K562 (cell line): ENCODE measurements at regions not wholly inside any gene's neighbourhood (a gene's known extent, or its start where the extent isn't known, plus 50 kb on each side); places are given as distances from the start of the nearest gene placed in this dataset.

Experiments used
- ATAC-seq: fragments of 200-7000 bp; cut with Tn5 transposase; 3 replicates; pipeline ENCODE4 v1.9.1; 2020; ENCODE audit warnings: moderate library complexity
- BruUV-seq: library from RNA; stranded (reverse); fragments of 400-500 nt; replicated peaks from 2 replicates; lab custom pipeline; 2021; lab: Mats Ljungman, UMichigan
- CTCF ChIA-PET: fragments of 300-600 bp; formaldehyde crosslinking; extraction: SDS; loops from one replicate; lab custom pipeline; 2021; ENCODE audit warnings: low intra/inter-chr PET ratio; lab: Yijun Ruan, JAX
- POLR2A ChIA-PET: fragments of 300-600, 350-650 bp; sonication (Branson Sonifier 250); formaldehyde crosslinking; extraction: SDS; loops from one replicate; lab custom pipeline; 2021; ENCODE audit warnings: antibody characterized with exemption, inconsistent platforms; lab: Yijun Ruan, JAX
- DNase-seq, 4 experiments: peaks; one replicate each; pipeline versions ENCODE4 v3.0.0 to v3.0.0-alpha.2; 2011 to 2018; ENCODE audit warnings: low spot score in 3 of 4, mixed read lengths in 3 of 4; ENCODE audit errors: extremely low read depth in 1 of 4
- FAIRE-seq: peaks from 2 replicates; lab custom pipeline; 2011; peaks lifted over from hg19 to GRCh38; lab: Jason Lieb, UNC
- H2AFZ ChIP-seq: 2 replicates; pipeline ENCODE4 v1.6.0; 2011; ENCODE audit warnings: low read depth, low read length, control low read depth, inconsistent platforms
- H3K27ac ChIP-seq: fragments of 200-600 bp; 3 replicates; pipeline ENCODE4 v1.8.0; 2011; ENCODE audit warnings: low read depth, mild to moderate bottlenecking, control low read depth, inconsistent platforms, low read length, moderate library complexity, mixed read lengths; ENCODE audit errors: extremely low read depth
- H3K27me3 ChIP-seq, 2 experiments: fragments of 300-600 bp in 1 of 2; 2 replicates in 1 of 2; 3 replicates in 1 of 2; pipeline versions ENCODE4 v1.6.0 to v1.8.0; 2011; ENCODE audit warnings: inconsistent platforms in 2 of 2, low read length in 2 of 2, mild to moderate bottlenecking in 1 of 2, mixed read lengths in 1 of 2, moderate library complexity in 1 of 2; ENCODE audit not compliant: control insufficient read depth in 2 of 2, insufficient read depth in 2 of 2
- H3K36me3 ChIP-seq: fragments of 300-600 bp; 3 replicates; pipeline ENCODE4 v1.8.0; 2011; ENCODE audit warnings: mild to moderate bottlenecking, low read length, inconsistent platforms; ENCODE audit not compliant: control insufficient read depth, insufficient read depth
- H3K4me1 ChIP-seq, 2 experiments: fragments of 200-600 bp in 1 of 2; replicated peaks in 1 of 2; 2 replicates in 1 of 2; 3 replicates in 1 of 2; pipeline versions ENCODE4 v1.5.1 to v1.8.0; 2011; ENCODE audit warnings: inconsistent platforms in 2 of 2, low read length in 2 of 2, mild to moderate bottlenecking in 1 of 2, mixed read lengths in 1 of 2, moderate library complexity in 1 of 2; ENCODE audit not compliant: control insufficient read depth in 2 of 2, insufficient read depth in 2 of 2
- H3K4me2 ChIP-seq: 2 replicates; pipeline ENCODE4 v1.6.1; 2011; ENCODE audit warnings: low read length, control low read depth, inconsistent platforms, mixed read lengths; ENCODE audit not compliant: insufficient read depth
- H3K4me3 ChIP-seq: fragments of 200-600 bp; sonication (generic), shearing (Covaris generic); 2 replicates; pipeline ENCODE4 v1.5.1; 2016; ENCODE audit warnings: control low read depth, inconsistent platforms
- H3K79me2 ChIP-seq: fragments of 200-600 bp; 3 replicates; pipeline ENCODE4 v1.8.0; 2011; ENCODE audit warnings: low read length, inconsistent platforms; ENCODE audit not compliant: control insufficient read depth, insufficient read depth
- H3K9ac ChIP-seq, 2 experiments: 2 replicates each; pipeline versions ENCODE4 v1.6.0 to v1.6.1; 2011; ENCODE audit warnings: low read depth in 2 of 2, low read length in 2 of 2, control low read depth in 1 of 2, inconsistent platforms in 1 of 2, mild to moderate bottlenecking in 1 of 2, mixed read lengths in 1 of 2; ENCODE audit not compliant: insufficient read depth in 1 of 2
- H3K9me1 ChIP-seq: one replicate; pipeline ENCODE4 v1.6.0; 2011; ENCODE audit warnings: inconsistent platforms, mild to moderate bottlenecking, low read length, moderate library complexity; ENCODE audit not compliant: control insufficient read depth, insufficient read depth
- H3K9me3 ChIP-seq: replicated peaks from 2 replicates; pipeline ENCODE4 v1.5.1; 2011; ENCODE audit warnings: low read depth, low read length, inconsistent platforms; ENCODE audit not compliant: control insufficient read depth, insufficient read depth
- H4K20me1 ChIP-seq: replicated peaks from 2 replicates; pipeline ENCODE4 v1.6.1; 2011; ENCODE audit warnings: low read length, inconsistent platforms, mixed read lengths; ENCODE audit not compliant: control insufficient read depth, insufficient read depth
- NBN ChIP-seq: fragments of 450-650 bp; IDR thresholded peaks from 2 replicates; pipeline ENCODE4 v1.6.1; 2016; ENCODE audit warnings: low read depth, mild to moderate bottlenecking
- ZNF24 ChIP-seq: fragments of 450-650 bp; IDR thresholded peaks from 2 replicates; pipeline ENCODE4 v1.6.1; 2016
- ZNF324 ChIP-seq: fragments of 250-450 bp; sonication (Bioruptor Pico); IDR thresholded peaks from 2 replicates; pipeline ENCODE4 v1.4.0; 2020; ENCODE audit warnings: mild to moderate bottlenecking
- WGBS: fragments of 100-300 bp; shearing (Covaris generic); methylation state at CpG from one replicate; pipeline ENCODE4 v1.1.6; 2016; ENCODE audit warnings: low coverage, mixed read lengths; ENCODE audit not compliant: insufficient coverage; ENCODE audit errors: missing lambda C conversion rate; 5-methylcytosine and 5-hydroxymethylcytosine counted together
- in situ Hi-C: fragments of 300-500 bp; cut with MboI; formaldehyde crosslinking; loops from 4 replicates; pipeline ENCODE4 v1.15.0; 2018; ENCODE audit warnings: inconsistent platforms, mixed read lengths
- intact Hi-C: fragments of 100-400 bp; cut with micrococcal nuclease; formaldehyde crosslinking; loops from 2 replicates; pipeline ENCODE4 v1.14.2; 2022

DNA sequence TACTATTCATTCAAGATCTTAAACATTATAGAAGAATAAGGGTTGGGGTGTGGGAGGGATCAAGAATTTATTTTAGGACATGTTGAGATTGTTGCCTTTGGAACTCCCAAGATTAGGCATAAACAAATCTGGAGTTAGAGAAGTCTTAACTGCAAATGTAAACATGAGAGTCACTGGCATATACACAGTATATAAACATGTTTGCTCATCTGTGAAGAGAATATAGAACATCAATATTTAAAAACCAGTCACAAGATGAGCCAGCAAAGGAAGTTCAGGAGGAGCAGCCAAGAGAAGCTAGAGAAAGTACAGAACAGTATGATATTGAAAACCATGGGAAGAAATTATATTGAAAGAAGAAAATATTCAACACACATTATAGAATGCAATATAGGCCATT is 638.6 kb upstream of the SLC39A10 start:
- intact Hi-C loops = no loop called here
- FAIRE-seq = no peak
- no peak overlapping the region for H3K4me3 ChIP-seq
- no peak overlapping the region for H3K9ac ChIP-seq
- no peaks in the 10 kb centered on the region for H4K20me1 ChIP-seq
- no peak for ATAC-seq
- no peaks in the 10 kb centered on the region for H3K27me3 ChIP-seq
- no peaks in the 10 kb centered on the region for H3K4me1 ChIP-seq
- no peak for DNase-seq
- TF ChIP-seq ZNF324 (CRISPR knock-in tag) = no peak
- H3K4me2 ChIP-seq = no peak overlapping the region
- no TSS peak for BruUV-seq
- no peak overlapping the region for H2AFZ ChIP-seq
- H3K27ac ChIP-seq = no peak overlapping the region
- in situ Hi-C loops = no loop called here
- H3K36me3 ChIP-seq = no peaks in the 10 kb centered on the region
- no peaks in the 10 kb centered on the region for H3K9me1 ChIP-seq
- POLR2A ChIA-PET = no interaction called here
- CTCF ChIA-PET = no interaction called here
- H3K79me2 ChIP-seq = no peaks in the 10 kb centered on the region
- H3K9me3 ChIP-seq = no peaks in the 10 kb centered on the region

GRCh38 chr2:195017890-195018289 is 639.1 kb upstream of the SLC39A10 start:
- H3K27ac ChIP-seq = no peak overlapping the region
- H3K9me1 ChIP-seq = no peaks in the 10 kb centered on the region
- WGBS = 0% methylated on average over 1 of the region's 1 CpG
- ChIA-PET CTCF (no interaction called here), POLR2A (no interaction called here)
- no peaks in the 10 kb centered on the region for H4K20me1 ChIP-seq
- no peaks in the 10 kb centered on the region for H3K79me2 ChIP-seq
- FAIRE-seq = no peak
- H2AFZ ChIP-seq = no peak overlapping the region
- ATAC-seq = no peak
- no peaks in the 10 kb centered on the region for H3K27me3 ChIP-seq
- DNase-seq = no peak
- no peaks in the 10 kb centered on the region for H3K9me3 ChIP-seq
- no peaks in the 10 kb centered on the region for H3K4me1 ChIP-seq
- H3K4me2 ChIP-seq = no peak overlapping the region
- no TSS peak for BruUV-seq
- no peak overlapping the region for H3K4me3 ChIP-seq
- intact Hi-C loops = no loop called here
- TF ChIP-seq ZNF24 = no peak
- TF ChIP-seq NBN = no peak
- in situ Hi-C loops = no loop called here
- H3K9ac ChIP-seq = no peak overlapping the region
- no peaks in the 10 kb centered on the region for H3K36me3 ChIP-seq
